H9 (cell line): ENCODE measurements at regions not wholly inside any gene's neighbourhood (a gene's known extent, or its start where the extent isn't known, plus 50 kb on each side); places are given as distances from the start of the nearest gene placed in this dataset.

Source experiments
- DNase-seq: peaks from one replicate; pipeline ENCODE4 v3.0.0-alpha.2; 2017
- H2AFZ ChIP-seq: one replicate; pipeline ENCODE4 v1.6.1; 2013; ENCODE audit warnings: mild to moderate bottlenecking, low read length, control low read depth, moderate library complexity
- H2AK5ac ChIP-seq: 2 replicates; pipeline ENCODE4 v1.6.1; 2013; ENCODE audit warnings: low read length, control low read depth, mixed read lengths; ENCODE audit not compliant: insufficient read length
- H2BK120ac ChIP-seq: one replicate; pipeline ENCODE4 v1.6.1; 2013; ENCODE audit warnings: low read depth, mild to moderate bottlenecking, low read length, control low read depth, inconsistent platforms; ENCODE audit not compliant: poor library complexity, severe bottlenecking
- H2BK12ac ChIP-seq: 2 replicates; pipeline ENCODE4 v1.6.1; 2013; ENCODE audit warnings: low read length, control low read depth, mixed read lengths, low read depth; ENCODE audit not compliant: insufficient read length
- H2BK15ac ChIP-seq: 2 replicates; pipeline ENCODE4 v1.6.1; 2013; ENCODE audit warnings: low read depth, low read length, control low read depth
- H2BK20ac ChIP-seq: one replicate; pipeline ENCODE4 v1.6.1; 2013; ENCODE audit warnings: low read depth, mild to moderate bottlenecking, low read length, control low read depth, inconsistent platforms; ENCODE audit not compliant: poor library complexity, severe bottlenecking
- H2BK5ac ChIP-seq: 2 replicates; pipeline ENCODE4 v1.6.1; 2013; ENCODE audit warnings: low read length, control low read depth, mixed read lengths; ENCODE audit not compliant: insufficient read length
- H3K14ac ChIP-seq: 2 replicates; pipeline ENCODE4 v1.6.1; 2013; ENCODE audit warnings: low read length, control low read depth; ENCODE audit not compliant: insufficient read depth
- H3K18ac ChIP-seq: 2 replicates; pipeline ENCODE4 v1.6.1; 2013; ENCODE audit warnings: low read depth, mild to moderate bottlenecking, mixed read lengths, low read length, control low read depth; ENCODE audit not compliant: insufficient read length
- H3K23ac ChIP-seq: 2 replicates; pipeline ENCODE4 v1.6.1; 2013; ENCODE audit warnings: low read length, control low read depth, mixed read lengths, low read depth; ENCODE audit not compliant: insufficient read length
- H3K23me2 ChIP-seq: 2 replicates; pipeline ENCODE4 v1.6.1; 2013; ENCODE audit warnings: low read depth, mild to moderate bottlenecking, mixed read lengths, low read length, control low read depth; ENCODE audit not compliant: insufficient read length, poor library complexity, severe bottlenecking
- H3K27ac ChIP-seq: 2 replicates; pipeline ENCODE4 v1.5.1; 2013; ENCODE audit warnings: low read length, control low read depth, mixed read lengths, low read depth; ENCODE audit not compliant: insufficient read length
- H3K27me3 ChIP-seq: 2 replicates; pipeline ENCODE4 v1.6.1; 2013; ENCODE audit warnings: low read length, control low read depth, inconsistent platforms; ENCODE audit not compliant: insufficient read depth
- H3K4ac ChIP-seq: 2 replicates; pipeline ENCODE4 v1.6.1; 2013; ENCODE audit warnings: low read depth, mild to moderate bottlenecking, control low read depth, inconsistent platforms, low read length, moderate library complexity
- H3K4me1 ChIP-seq: 2 replicates; pipeline ENCODE4 v1.6.1; 2013; ENCODE audit warnings: low read length, control low read depth, inconsistent platforms; ENCODE audit not compliant: insufficient read depth
- H3K4me2 ChIP-seq: 2 replicates; pipeline ENCODE4 v1.6.1; 2013; ENCODE audit warnings: low read length, control low read depth, mixed read lengths; ENCODE audit not compliant: insufficient read length, insufficient read depth
- H3K56ac ChIP-seq: 2 replicates; pipeline ENCODE4 v1.6.1; 2013; ENCODE audit warnings: low read depth, mild to moderate bottlenecking, mixed read lengths, low read length, control low read depth; ENCODE audit not compliant: insufficient read length
- H3K79me1 ChIP-seq: 2 replicates; pipeline ENCODE4 v1.6.1; 2013; ENCODE audit warnings: low read depth, mild to moderate bottlenecking, moderate library complexity, low read length, control low read depth, inconsistent platforms; ENCODE audit not compliant: insufficient read depth, poor library complexity, severe bottlenecking
- H3K79me2 ChIP-seq: 2 replicates; pipeline ENCODE4 v1.6.1; 2013; ENCODE audit warnings: low read length, control low read depth, inconsistent platforms; ENCODE audit not compliant: insufficient read depth
- H3K9ac ChIP-seq: 2 replicates; pipeline ENCODE4 v1.6.1; 2013; ENCODE audit warnings: low read length, control low read depth, mixed read lengths; ENCODE audit not compliant: insufficient read length; ENCODE audit errors: extremely low read depth
- H3K9me3 ChIP-seq: one replicate; pipeline ENCODE4 v1.6.1; 2013; ENCODE audit warnings: low read depth, low read length, inconsistent platforms; ENCODE audit not compliant: control insufficient read depth
- H3T11ph ChIP-seq: one replicate; pipeline ENCODE4 v1.6.1; 2013; ENCODE audit warnings: mild to moderate bottlenecking, low read length, control low read depth, inconsistent platforms
- H4K20me1 ChIP-seq: one replicate; pipeline ENCODE4 v1.6.1; 2013; ENCODE audit not compliant: control insufficient read depth, insufficient read length, insufficient read depth
- H4K5ac ChIP-seq: 2 replicates; pipeline ENCODE4 v1.6.1; 2013; ENCODE audit warnings: low read depth, mild to moderate bottlenecking, mixed read lengths, low read length, control low read depth; ENCODE audit not compliant: insufficient read length
- H4K8ac ChIP-seq: replicated peaks from 2 replicates; pipeline ENCODE4 v1.6.1; 2013; ENCODE audit warnings: low read length, control low read depth, mixed read lengths, low read depth; ENCODE audit not compliant: insufficient read length
- H4K91ac ChIP-seq: 2 replicates; pipeline ENCODE4 v1.6.1; 2013; ENCODE audit warnings: low read depth, mild to moderate bottlenecking, moderate library complexity, mixed read lengths, low read length, control low read depth; ENCODE audit not compliant: insufficient read length
- H3K27ac Mint-ChIP-seq, 3 experiments: 2 replicates in 2 of 3; 3 replicates in 1 of 3; pipeline ENCODE4 v1.8.0; 2020 to 2021; ENCODE audit warnings: mixed read lengths in 3 of 3, mild to moderate bottlenecking in 1 of 3, moderate library complexity in 1 of 3
- H3K27me3 Mint-ChIP-seq: 2 replicates; pipeline ENCODE4 v1.8.0; 2021; ENCODE audit warnings: low read depth, mild to moderate bottlenecking, moderate library complexity, mixed read lengths
- H3K36me3 Mint-ChIP-seq, 3 experiments: 2 replicates in 2 of 3; 3 replicates in 1 of 3; pipeline ENCODE4 v1.8.0; 2020 to 2021; ENCODE audit warnings: low read depth in 3 of 3, mixed read lengths in 3 of 3; ENCODE audit not compliant: insufficient read depth in 1 of 3
- H3K4me1 Mint-ChIP-seq, 2 experiments: 2 replicates each; pipeline ENCODE4 v1.8.0; 2020; ENCODE audit warnings: mixed read lengths in 2 of 2
- H3K4me3 Mint-ChIP-seq, 2 experiments: 2 replicates in 1 of 2; 3 replicates in 1 of 2; pipeline ENCODE4 v1.8.0; 2020 to 2021; ENCODE audit warnings: mild to moderate bottlenecking in 2 of 2, mixed read lengths in 2 of 2, moderate library complexity in 1 of 2
- H3K9me3 Mint-ChIP-seq, 2 experiments: 2 replicates in 1 of 2; 3 replicates in 1 of 2; pipeline ENCODE4 v1.8.0; 2020; ENCODE audit warnings: mild to moderate bottlenecking in 2 of 2, mixed read lengths in 2 of 2, moderate library complexity in 1 of 2
- CTCF ChIP-seq: fragments of 200-600 bp; sonication (generic); conservative IDR thresholded peaks from 3 replicates; pipeline ENCODE4 v1.8.0; 2021; ENCODE audit warnings: antibody characterized with exemption, mild to moderate bottlenecking
- WGBS: extraction: QIAGEN DNeasy Blood & Tissue Kit; methylation state at CpG from one replicate; pipeline ENCODE4 v1.1.7; 2013; ENCODE audit warnings: missing lambda C conversion rate, low lambda C conversion rate, mixed read lengths; ENCODE audit not compliant: insufficient read length; ENCODE audit errors: extremely low coverage; 5-methylcytosine and 5-hydroxymethylcytosine counted together

- Mint-ChIP-seq H3K4me3 (no peak overlapping the region), H3K27me3 (peaks cover 2% of the 10 kb centered on the region), H3K36me3 (no peaks in the 10 kb centered on the region), H3K9me3 (no peaks in the 10 kb centered on the region), H3K27ac (peak overlapping the region in 2 of 3 experiments; percentile 40 to 59; a peak in 1 of 7 replicates), H3K4me1 (peaks cover 41 to 52% of the 10 kb centered on the region in 2 experiments)
- Histone ChIP-seq H3K4me1 (peaks cover 2% of the 10 kb centered on the region; the same call in 1 of the 2 replicates), H4K91ac (no peak overlapping the region), H3K9ac (no peak overlapping the region), H3K79me2 (no peaks in the 10 kb centered on the region), H3K79me1 (no peaks in the 10 kb centered on the region), H2BK20ac (no peak overlapping the region), H3K27me3 (no peaks in the 10 kb centered on the region), H3T11ph (no peak overlapping the region), H3K18ac (no peak overlapping the region), H2BK5ac (no peak overlapping the region), H4K5ac (no peak overlapping the region), H3K23me2 (no peaks in the 10 kb centered on the region), H2BK12ac (no peak overlapping the region), H2AK5ac (no peak overlapping the region), H2AFZ (no peak overlapping the region), H2BK15ac (no peak overlapping the region), H4K20me1 (no peaks in the 10 kb centered on the region), H3K9me3 (no peaks in the 10 kb centered on the region), H3K56ac (no peak overlapping the region), H2BK120ac (no peak overlapping the region), H3K14ac (no peak overlapping the region), H3K27ac (no peak overlapping the region), H3K4ac (no peak overlapping the region), H3K23ac (no peak overlapping the region), H4K8ac (no peak overlapping the region), H3K4me2 (no peak overlapping the region)
- DNase-seq = no peak
- no peak for TF ChIP-seq CTCF
- WGBS = no CpG with 5 or more reads among the region's 8 CpGs
Observed at GRCh38 chr20:48458003-48458377, 369.8 kb downstream of the PREX1 start.
